Suprapubic skin (tissue), 4 donors: ENCODE measurements at regions not wholly inside any gene's neighbourhood (a gene's known extent, or its start where the extent isn't known, plus 50 kb on each side); places are given as distances from the start of the nearest gene placed in this dataset.

Experiments used
- CTCF ChIP-seq, 2 donors: fragments of 200-600 bp in 1 of 2; fragments of 450-650 bp in 1 of 2; sonication (generic) in 1 of 2; IDR thresholded peaks; one replicate each; pipeline ENCODE4 v1.5.1; 2016 to 2019; ENCODE audit warnings: antibody characterized with exemption in 2 of 2, mild to moderate bottlenecking in 1 of 2, moderate library complexity in 1 of 2
- EP300 ChIP-seq: sonication (generic); formaldehyde crosslinking; IDR thresholded peaks from one replicate; pipeline ENCODE4 v1.6.1; 2017; ENCODE audit warnings: antibody characterized with exemption
- POLR2A ChIP-seq, 2 donors: fragments of 450-650 bp; IDR thresholded peaks; one replicate each; pipeline ENCODE4 v1.6.1; 2017; ENCODE audit warnings: antibody characterized with exemption in 2 of 2, mild to moderate bottlenecking in 2 of 2, moderate library complexity in 2 of 2
- POLR2AphosphoS5 ChIP-seq, 3 donors: sonication (generic); formaldehyde crosslinking; IDR thresholded peaks; one replicate each; pipeline ENCODE4 v1.6.1; 2017; ENCODE audit warnings: antibody characterized with exemption in 3 of 3

- no peak for TF ChIP-seq POLR2AphosphoS5 (IDR thresholded peaks at IDR 0.05)
- no peak for TF ChIP-seq CTCF (IDR thresholded peaks at IDR 0.05)
- TF ChIP-seq POLR2A (IDR thresholded peaks at IDR 0.05), result no peak
- no peak for TF ChIP-seq EP300
Measured at GRCh38 chr13:106056851-106057250, 478.6 kb downstream of the EFNB2 start.
